HCT116 (cell line): ENCODE measurements at regions not wholly inside any gene's neighbourhood (a gene's known extent, or its start where the extent isn't known, plus 50 kb on each side); places are given as distances from the start of the nearest gene placed in this dataset.
"Not testable (repeated sequence)": the region's sequence is repeated elsewhere in the genome, so short reads cannot be mapped to it uniquely, and the experiment has no call there.

ENCODE experiments used
- ATAC-seq: fragments of 200-7000 bp; cut with Tn5 transposase; 2 replicates; pipeline ENCODE4 v1.9.1; 2020; ENCODE audit warnings: mild to moderate bottlenecking, moderate library complexity
- BruUV-seq: library from RNA; stranded (reverse); fragments of 400-500 nt; replicated peaks from 2 replicates; lab custom pipeline; 2021; lab: Mats Ljungman, UMichigan
- CTCF ChIA-PET: fragments of 300-600 bp; sonication (Branson Sonifier 250); formaldehyde crosslinking; loops from one replicate; lab custom pipeline; 2021; ENCODE audit warnings: antibody characterized with exemption; lab: Charles Lee
- POLR2A ChIA-PET: fragments of 300-600, 350-600 bp; sonication (Branson Sonifier 250); formaldehyde crosslinking; loops from one replicate; lab custom pipeline; 2021; ENCODE audit warnings: antibody characterized with exemption; lab: Charles Lee
- RAD21 ChIA-PET, 2 experiments: fragments of 300-600 bp; sonication (Branson Sonifier 250); formaldehyde crosslinking; loops; one replicate each; lab custom pipeline; 2023; ENCODE audit warnings: low total read pairs in 2 of 2; ENCODE audit not compliant: uncharacterized antibody in 2 of 2, unreplicated experiment in 2 of 2, low non-redundant PET in 1 of 2; lab: Charles Lee
- DNase-seq: peaks from one replicate; pipeline ENCODE4 v3.0.0-alpha.2; 2010; ENCODE audit warnings: low read depth, low spot score
- H2AFZ ChIP-seq: fragments of 200-600 bp; shearing (Covaris generic), sonication (generic); 2 replicates; pipeline ENCODE4 v1.6.1; 2017; ENCODE audit warnings: low read depth, mixed run types, mixed read lengths, antibody characterized with exemption, low read length; ENCODE audit not compliant: poor library complexity, severe bottlenecking
- H3K27ac ChIP-seq: 2 replicates; pipeline ENCODE4 v1.5.1; 2012; ENCODE audit warnings: low read depth, low read length
- H3K27me3 ChIP-seq: fragments of 200-600 bp; sonication (generic); 2 replicates; pipeline ENCODE4 v1.6.1; 2016; ENCODE audit warnings: mixed run types, low read length, mixed read lengths; ENCODE audit not compliant: insufficient read depth
- H3K36me3 ChIP-seq, 2 experiments: fragments of 200-500 bp in 1 of 2; fragments of 200-600 bp in 1 of 2; sonication (Bioruptor generic) in 1 of 2; sonication (generic) in 1 of 2; 2 replicates each; pipeline versions ENCODE4 v1.5.1 to v1.6.1; 2014 to 2016; ENCODE audit warnings: low read length in 2 of 2, inconsistent platforms in 1 of 2, mixed read lengths in 1 of 2, mixed run types in 1 of 2; ENCODE audit not compliant: insufficient read depth in 2 of 2, control insufficient read depth in 1 of 2
- H3K4me1 ChIP-seq, 2 experiments: fragments of 200-600 bp in 1 of 2; sonication (generic) in 1 of 2; 2 replicates each; pipeline versions ENCODE4 v1.5.1 to v1.6.1; 2012 to 2017; ENCODE audit warnings: low read length in 2 of 2, inconsistent platforms in 1 of 2, mild to moderate bottlenecking in 1 of 2, mixed read lengths in 1 of 2, mixed run types in 1 of 2, moderate library complexity in 1 of 2; ENCODE audit not compliant: insufficient read depth in 2 of 2, control insufficient read depth in 1 of 2
- H3K4me2 ChIP-seq: fragments of 200-600 bp; sonication (generic); 2 replicates; pipeline ENCODE4 v1.6.1; 2017; ENCODE audit warnings: mixed run types, low read length, mixed read lengths
- H3K4me3 ChIP-seq, 2 experiments: fragments of 200-600 bp in 1 of 2; sonication (generic) in 1 of 2; replicated peaks in 1 of 2; 2 replicates each; pipeline ENCODE4 v1.5.1; 2011 to 2016; ENCODE audit warnings: low read length in 2 of 2, control low read depth in 1 of 2, low read depth in 1 of 2, mild to moderate bottlenecking in 1 of 2, mixed read lengths in 1 of 2, mixed run types in 1 of 2
- H3K79me2 ChIP-seq: fragments of 200-600 bp; sonication (generic); 2 replicates; pipeline ENCODE4 v1.6.1; 2017; ENCODE audit warnings: mild to moderate bottlenecking, mixed run types, low read length, moderate library complexity, mixed read lengths; ENCODE audit not compliant: insufficient read depth
- H3K9ac ChIP-seq: fragments of 200-600 bp; sonication (generic); 2 replicates; pipeline ENCODE4 v1.6.1; 2016; ENCODE audit warnings: low read length, mixed read lengths
- H3K9me2 ChIP-seq: fragments of 200-600 bp; sonication (generic), shearing (Covaris generic); 2 replicates; pipeline ENCODE4 v1.6.1; 2017; ENCODE audit warnings: mixed run types, mild to moderate bottlenecking, moderate library complexity; ENCODE audit not compliant: insufficient read depth
- H3K9me3 ChIP-seq, 2 experiments: fragments of 200-500 bp in 1 of 2; fragments of 200-600 bp in 1 of 2; sonication (Bioruptor generic) in 1 of 2; sonication (generic) in 1 of 2; 2 replicates each; pipeline ENCODE4 v1.6.1; 2014 to 2017; ENCODE audit warnings: low read length in 2 of 2, mixed read lengths in 2 of 2, inconsistent platforms in 1 of 2, low read depth in 1 of 2, mild to moderate bottlenecking in 1 of 2, mixed run types in 1 of 2, moderate library complexity in 1 of 2; ENCODE audit not compliant: control insufficient read depth in 1 of 2, insufficient read depth in 1 of 2
- H4K20me1 ChIP-seq: fragments of 200-600 bp; sonication (generic), shearing (Covaris generic); 2 replicates; pipeline ENCODE4 v1.6.1; 2017; ENCODE audit warnings: mixed run types, mild to moderate bottlenecking, moderate library complexity; ENCODE audit not compliant: insufficient read depth
- intact Hi-C: fragments of 100-400 bp; cut with micrococcal nuclease; formaldehyde crosslinking; loops from 2 replicates; pipeline ENCODE4 v1.10.0; 2022

DNA sequence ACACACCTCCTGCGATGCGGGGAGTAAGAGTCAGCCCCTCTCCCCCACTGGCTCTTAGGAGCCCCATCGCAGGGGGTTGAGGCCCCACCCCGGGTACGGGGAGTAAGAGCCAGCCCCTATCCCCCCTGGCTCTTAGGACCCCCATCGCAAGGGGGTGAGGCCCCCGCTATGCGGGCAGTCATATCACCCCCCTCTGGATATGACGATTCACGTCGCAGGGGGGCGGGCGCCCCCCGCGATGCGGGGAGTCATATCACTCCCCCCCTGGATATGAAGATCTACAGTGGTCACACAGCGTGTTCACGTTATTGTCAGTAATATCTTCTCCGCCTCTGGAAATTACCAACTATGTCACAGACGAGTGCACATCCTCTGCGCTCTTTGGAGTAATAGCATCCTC is 61.1 kb downstream of the DEFB131A start:
- POLR2A ChIA-PET, RAD21 ChIA-PET, H3K27ac ChIP-seq, H3K27me3 ChIP-seq, ATAC-seq, H3K9me3 ChIP-seq, DNase-seq, H3K4me1 ChIP-seq, H3K4me2 ChIP-seq, H2AFZ ChIP-seq, intact Hi-C loops, H4K20me1 ChIP-seq, H3K4me3 ChIP-seq, H3K9ac ChIP-seq, BruUV-seq, CTCF ChIA-PET, H3K79me2 ChIP-seq, H3K36me3 ChIP-seq, H3K9me2 ChIP-seq: not testable (repeated sequence)

DNA sequence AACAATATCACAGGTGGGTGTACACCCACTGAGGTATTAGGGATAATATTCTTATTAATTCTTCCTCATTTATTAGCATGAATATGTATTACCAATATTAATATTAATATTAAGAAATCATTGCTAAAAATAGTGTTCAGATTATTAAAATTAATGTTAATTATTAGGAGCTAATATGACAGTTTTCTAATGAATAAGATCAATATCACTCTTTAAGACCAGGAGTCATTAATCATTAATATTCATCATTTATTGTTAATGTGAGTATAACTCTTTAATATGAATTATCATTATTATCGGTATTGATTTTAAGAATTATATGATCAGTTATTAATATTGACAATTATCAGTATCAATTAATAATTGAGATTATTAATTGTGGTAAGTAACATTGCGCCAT is 62.5 kb downstream of the DEFB131A start:
- H4K20me1 ChIP-seq, H3K4me2 ChIP-seq, DNase-seq, H3K36me3 ChIP-seq, H2AFZ ChIP-seq, H3K27ac ChIP-seq, ATAC-seq, H3K9ac ChIP-seq, H3K9me3 ChIP-seq, BruUV-seq, POLR2A ChIA-PET, RAD21 ChIA-PET, H3K4me3 ChIP-seq, intact Hi-C loops, H3K9me2 ChIP-seq, H3K79me2 ChIP-seq, H3K27me3 ChIP-seq, CTCF ChIA-PET, H3K4me1 ChIP-seq: not testable (repeated sequence)

DNA sequence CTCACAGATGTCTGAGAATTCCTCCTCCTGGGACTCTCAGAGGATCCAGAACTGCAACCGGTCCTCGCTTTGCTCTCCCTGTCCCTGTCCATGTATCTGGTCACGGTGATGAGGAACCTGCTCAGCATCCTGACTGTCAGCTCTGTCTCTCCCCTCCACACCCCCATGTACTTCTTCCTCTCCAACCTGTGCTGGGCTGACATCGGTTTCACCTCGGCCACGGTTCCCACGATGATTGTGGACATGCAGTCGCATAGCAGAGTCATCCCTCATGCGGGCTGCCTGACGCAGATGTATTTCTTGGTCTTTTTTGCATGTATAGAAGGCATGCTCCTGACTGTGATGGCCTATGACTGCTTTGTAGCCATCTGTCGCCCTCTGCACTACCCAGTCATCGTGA is 68.7 kb downstream of the DEFB131A start:
- H3K4me3 ChIP-seq, H3K9me3 ChIP-seq, ATAC-seq, H3K4me2 ChIP-seq, H3K27ac ChIP-seq, H2AFZ ChIP-seq, H4K20me1 ChIP-seq, H3K79me2 ChIP-seq, BruUV-seq, H3K9me2 ChIP-seq, DNase-seq, H3K27me3 ChIP-seq, intact Hi-C loops, CTCF ChIA-PET, POLR2A ChIA-PET, H3K4me1 ChIP-seq, H3K9ac ChIP-seq, RAD21 ChIA-PET, H3K36me3 ChIP-seq: not testable (repeated sequence)

DNA sequence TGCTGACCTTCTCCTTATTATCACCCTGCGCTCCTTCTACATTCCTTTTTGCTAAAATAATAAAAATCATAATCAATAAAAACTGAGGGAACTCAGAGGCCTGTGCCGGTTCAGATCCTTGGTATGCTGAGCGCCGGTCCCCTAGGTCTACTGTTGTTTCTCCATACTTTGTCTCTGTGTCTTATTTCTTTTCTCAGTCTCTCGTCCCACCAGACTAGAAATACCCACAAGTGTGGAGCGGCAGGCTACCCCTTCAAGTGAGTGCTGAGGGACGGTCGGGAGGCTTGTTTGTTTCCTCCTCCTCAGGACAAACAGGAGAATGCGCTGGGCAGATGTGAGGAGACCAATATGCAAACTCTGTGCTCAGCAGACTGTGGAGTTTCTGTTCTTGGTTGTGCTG is 75.4 kb downstream of the DEFB131A start:
- H3K27ac ChIP-seq, H3K9me2 ChIP-seq, H3K79me2 ChIP-seq, H3K27me3 ChIP-seq, POLR2A ChIA-PET, H3K36me3 ChIP-seq, BruUV-seq, DNase-seq, RAD21 ChIA-PET, H4K20me1 ChIP-seq, H3K9ac ChIP-seq, H2AFZ ChIP-seq, intact Hi-C loops, ATAC-seq, H3K4me3 ChIP-seq, H3K9me3 ChIP-seq: not testable (repeated sequence)
- Histone ChIP-seq H3K4me1 (peaks cover 8 to 25% of the 10 kb centered on the region in 2 experiments), H3K4me2 (peak overlapping the region; percentile 68; the same call in 1 of the 2 replicates)
- CTCF ChIA-PET, result interaction anchor here (2.1 kb wide), 1 partner anchor 13 kb away, joined by 7 read pairs; no protein-coding TSS in a partner anchor
